ENCODE measurements at regions not wholly inside any gene's neighbourhood (a gene's known extent, or its start where the extent isn't known, plus 50 kb on each side); places are given as distances from the start of the nearest gene placed in this dataset.
A peak's percentile ranks its signal among the peaks of the same experiment; 100 is the strongest.
"Not testable (repeated sequence)": the region's sequence is repeated elsewhere in the genome, so short reads cannot be mapped to it uniquely, and the experiment has no call there.

- DNase-seq = no peak
Observed at GRCh38 chr10:106284802-106285587, 879.5 kb downstream of the SORCS1 start.

- DNase-seq = no peak
Observed at GRCh38 chr10:106280896-106281460, 883.5 kb downstream of the SORCS1 start.

DNA sequence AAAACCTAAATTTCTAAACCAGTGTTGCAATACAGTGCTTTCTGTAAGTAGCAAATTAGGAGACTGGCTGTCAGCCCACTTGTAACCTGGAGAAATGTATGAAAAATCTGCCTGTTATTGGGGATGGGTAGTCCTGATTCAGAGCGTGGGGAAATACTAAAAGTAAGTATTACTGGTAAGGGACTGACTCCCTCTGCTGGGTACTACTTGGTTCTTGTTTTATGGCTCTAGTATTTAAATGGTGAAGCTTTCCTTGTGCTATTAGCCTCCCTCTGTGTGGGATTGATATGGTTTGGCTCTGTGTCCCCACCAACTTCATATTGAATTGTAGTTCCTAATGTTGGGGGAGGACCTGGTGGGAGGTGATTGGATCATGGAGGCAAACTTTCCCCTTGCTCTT, 886.1 kb downstream of the SORCS1 start:
- DNase-seq = no peak

GRCh38 chr10:106271237-106271636, 893.3 kb downstream of the SORCS1 start:
- no peak for DNase-seq

DNA sequence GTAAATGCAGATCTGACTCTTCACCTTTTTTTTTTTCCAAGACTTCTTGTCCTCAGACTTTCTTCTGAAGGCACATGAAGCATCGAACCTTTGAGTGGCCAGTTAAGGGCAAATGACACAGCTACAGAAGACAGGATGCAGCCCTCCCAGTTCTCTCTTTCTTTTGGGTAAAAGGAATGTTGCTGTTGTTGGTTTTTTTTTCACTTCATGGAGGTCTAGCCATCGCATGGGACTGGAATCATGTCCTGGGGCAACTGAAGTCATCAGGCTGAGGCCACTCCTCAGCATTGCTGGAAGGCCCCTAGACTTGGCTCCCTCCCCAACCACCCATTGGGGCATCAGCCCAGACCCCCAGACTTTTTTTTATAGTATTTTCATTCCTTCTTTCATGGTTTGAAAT, 896.5 kb downstream of the SORCS1 start:
- no peak for DNase-seq

DNA sequence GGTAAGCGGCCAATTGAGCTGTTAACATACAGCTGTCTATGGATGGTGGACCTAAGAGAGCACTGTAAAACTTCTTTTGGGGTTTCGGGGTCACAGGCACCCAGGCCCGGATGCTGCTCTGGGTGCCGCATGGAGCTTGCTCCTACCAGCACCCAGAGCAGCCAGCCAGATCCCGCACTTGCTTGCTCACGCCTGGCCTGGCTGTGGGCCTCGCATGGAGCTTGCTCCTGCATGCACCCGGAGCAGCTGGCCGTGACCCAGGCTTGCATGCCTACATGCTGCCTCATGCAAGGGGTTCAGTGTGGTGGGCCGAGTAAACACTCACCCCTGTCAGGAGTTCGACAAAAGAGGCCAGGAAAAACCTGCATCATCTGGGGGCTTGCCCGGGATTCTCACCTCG, 896.9 kb downstream of the SORCS1 start:
- DNase-seq = no peak

DNA sequence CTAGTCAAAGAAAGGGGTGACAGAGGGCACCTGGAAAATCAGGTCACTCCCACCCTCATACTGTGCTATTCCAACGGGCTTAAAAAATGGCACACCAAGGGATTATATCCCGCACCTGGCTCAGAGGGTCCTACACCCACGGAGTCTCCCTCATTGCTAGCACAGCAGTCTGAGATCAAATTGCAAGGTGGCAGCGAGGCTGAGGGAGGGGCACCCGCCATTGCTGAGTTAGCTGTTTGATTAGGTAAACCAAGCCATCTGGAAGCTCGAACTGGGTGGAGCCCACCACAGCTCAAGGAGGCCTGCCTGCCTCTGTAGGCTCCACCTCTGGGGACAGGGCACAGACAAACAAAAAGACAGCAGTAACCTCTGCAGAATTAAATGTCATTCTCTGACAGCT, 907.1 kb downstream of the SORCS1 start:
- not testable (repeated sequence) for DNase-seq

GRCh38 chr10:106255111-106255678, 909.3 kb downstream of the SORCS1 start:
- DNase-seq = no peak

DNA sequence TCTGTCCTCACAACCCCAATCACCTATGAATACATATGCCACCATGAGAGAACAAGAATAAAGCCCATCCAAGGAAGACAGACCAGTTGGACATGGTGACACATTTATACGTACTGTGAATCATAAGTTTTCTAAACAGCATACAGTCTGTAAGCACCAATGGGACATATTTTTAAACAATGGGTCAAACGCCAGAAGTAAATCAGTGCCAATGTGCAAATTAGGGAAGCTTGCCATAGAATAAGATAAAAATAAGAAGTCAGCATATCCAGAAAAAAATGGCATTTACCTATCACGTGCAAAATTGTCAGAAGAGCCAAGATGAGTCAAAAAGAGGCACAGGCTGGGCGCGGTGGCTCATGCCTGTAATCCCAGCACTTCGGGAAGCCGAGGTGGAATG, 910.4 kb downstream of the SORCS1 start:
- no peak for DNase-seq

DNA sequence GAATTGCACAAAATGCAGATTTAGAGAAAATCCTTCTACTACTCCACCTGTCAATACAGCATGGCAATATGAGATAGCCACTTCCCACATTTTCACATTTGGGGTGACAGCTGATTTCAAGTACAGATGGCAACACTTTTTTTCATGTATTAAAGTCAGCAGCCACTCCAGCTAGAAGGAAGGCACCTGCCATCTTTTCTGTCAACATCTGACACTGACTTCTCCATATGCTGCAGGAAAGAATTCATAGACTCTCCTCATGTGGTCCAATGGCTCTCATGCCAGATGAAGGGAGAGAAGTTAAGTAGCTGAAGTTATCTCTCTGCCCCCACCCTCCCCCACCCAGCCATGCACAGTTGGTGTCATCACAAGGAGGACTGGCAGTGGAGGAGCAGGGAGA, 912.0 kb downstream of the SORCS1 start:
- DNase-seq = no peak

GRCh38 chr10:106251573-106251972, 912.9 kb downstream of the SORCS1 start:
- DNase-seq = no peak

GRCh38 chr10:106242301-106242700, 922.2 kb downstream of the SORCS1 start:
- no peak for DNase-seq

GRCh38 chr10:106226828-106227227, 937.7 kb downstream of the SORCS1 start:
- DNase-seq = no peak

- DNase-seq = no peak
Observed at GRCh38 chr10:106226142-106226541, 938.4 kb downstream of the SORCS1 start.

- DNase-seq = no peak
Observed at GRCh38 chr10:106224676-106225075, 939.8 kb downstream of the SORCS1 start.

DNA sequence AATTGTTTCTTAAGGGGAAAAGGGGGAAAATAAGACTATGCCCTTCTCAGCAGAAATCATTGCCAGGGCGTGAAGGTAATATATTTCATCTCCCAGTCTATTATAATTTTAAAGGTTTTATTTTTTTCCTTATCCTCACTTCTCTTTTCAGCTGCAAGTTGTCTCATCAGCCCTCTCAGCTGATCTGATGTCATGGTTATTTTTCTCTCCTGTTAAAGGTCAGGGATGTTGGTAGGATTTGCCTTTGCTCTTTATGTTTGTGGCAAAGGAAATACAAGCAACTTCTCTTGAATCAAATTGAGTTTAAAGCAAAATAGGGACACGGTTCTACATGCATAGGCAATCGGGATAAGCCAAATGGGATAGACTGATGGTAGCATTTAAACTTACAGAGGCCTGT, 946.9 kb downstream of the SORCS1 start:
- DNase-seq = no peak

DNA sequence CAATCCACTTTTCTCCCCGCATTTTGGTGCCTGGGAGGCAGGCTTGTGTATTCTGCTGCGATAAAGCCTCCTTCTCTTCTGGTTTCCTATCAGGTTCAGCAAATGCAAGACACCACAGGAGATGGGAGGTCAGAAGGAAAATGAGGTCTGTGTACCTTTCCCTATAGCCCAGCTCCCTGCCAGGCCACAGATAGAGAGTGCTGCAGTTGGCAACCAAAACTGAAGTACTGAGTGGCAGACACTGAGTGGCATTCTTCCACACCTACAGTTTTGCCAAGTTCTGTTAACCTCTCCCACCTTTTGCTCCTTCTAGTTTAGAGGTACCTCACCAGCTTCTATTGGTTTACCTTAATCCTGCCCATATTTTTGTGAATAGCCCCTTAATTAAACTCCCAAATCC, 948.4 kb downstream of the SORCS1 start:
- DNase-seq = no peak

DNA sequence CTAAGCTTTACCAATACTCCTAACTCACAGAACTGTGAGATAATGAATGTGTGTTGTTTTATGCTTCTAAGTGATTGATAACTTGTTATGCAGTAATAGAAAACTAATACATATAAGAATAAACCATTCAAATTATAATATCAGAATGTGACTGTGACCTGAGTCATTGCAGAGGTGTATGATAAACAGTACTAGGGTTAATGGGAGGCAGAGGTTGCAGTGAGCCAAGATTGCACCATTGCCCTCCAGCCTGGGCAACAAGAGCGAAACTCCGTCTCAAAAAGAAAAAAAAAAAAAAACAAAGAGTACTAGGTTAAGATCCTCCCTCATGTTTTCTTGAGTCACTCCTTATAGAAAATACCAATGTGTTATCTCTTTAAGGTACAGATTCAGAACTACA, 950.3 kb downstream of the SORCS1 start:
- no peak for DNase-seq

GRCh38 chr10:106213493-106213892, 951.0 kb downstream of the SORCS1 start:
- no peak for DNase-seq

DNA sequence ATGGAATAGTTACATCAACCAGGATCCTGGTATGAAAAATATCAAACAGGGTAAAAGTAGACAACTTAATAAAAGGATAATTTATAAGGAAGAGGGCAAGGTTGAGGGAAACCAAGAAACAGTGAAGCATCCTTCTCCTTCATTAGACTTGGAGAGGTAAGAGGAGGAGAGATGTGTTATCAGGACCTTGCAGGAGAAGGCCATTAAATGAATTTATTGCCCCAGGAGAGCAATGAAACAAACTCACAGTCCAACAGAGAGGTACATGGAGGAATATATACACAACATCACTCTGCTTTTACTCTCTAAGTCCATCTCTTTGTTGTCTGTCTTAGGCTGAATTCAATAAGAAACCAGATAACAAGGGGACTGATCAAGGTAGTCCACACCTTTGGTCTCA, 966.2 kb downstream of the SORCS1 start:
- DNase-seq = no peak

- DNase-seq = peak; percentile 1
Observed at GRCh38 chr10:106189292-106189691, 975.2 kb downstream of the SORCS1 start.

DNA sequence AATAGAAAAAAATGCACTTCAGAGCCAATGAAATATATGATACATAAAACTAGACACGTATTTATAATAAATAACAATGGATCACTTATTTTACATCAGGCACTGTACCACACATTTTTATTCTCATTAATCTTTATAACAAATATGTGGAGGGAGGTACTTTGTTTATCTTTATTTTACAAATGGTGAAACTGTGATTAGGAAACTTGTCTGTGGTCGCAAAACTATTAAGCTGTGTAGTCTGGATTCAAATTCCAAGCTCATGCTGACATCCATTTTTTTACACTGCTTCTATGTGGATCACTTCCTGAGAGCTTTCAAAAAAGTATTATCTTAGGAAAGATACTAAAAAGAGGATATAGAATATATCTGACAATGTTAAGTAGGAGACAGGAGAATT, 978.6 kb downstream of the SORCS1 start:
- DNase-seq = no peak

DNA sequence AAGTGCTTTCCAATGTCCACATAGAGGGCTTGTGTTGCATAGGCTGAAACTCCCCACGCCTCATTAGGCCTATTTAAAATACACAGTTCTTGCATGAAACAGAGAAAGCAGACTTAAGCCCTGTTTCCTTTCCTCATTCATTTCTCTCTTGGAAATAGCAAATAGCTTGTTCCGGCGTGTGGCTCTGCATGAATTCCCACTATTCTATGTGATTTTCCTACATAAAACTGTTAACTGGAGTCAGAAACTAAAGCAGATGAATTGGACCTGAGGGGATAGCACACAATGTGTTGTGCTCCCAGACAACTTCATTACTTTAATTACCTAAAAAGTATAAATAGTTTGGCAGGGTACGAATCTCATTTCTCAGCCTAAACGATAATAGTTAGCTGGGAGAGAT, 981.5 kb downstream of the SORCS1 start:
- no peak for DNase-seq

GRCh38 chr10:106182542-106182941, 982.0 kb downstream of the SORCS1 start:
- DNase-seq = no peak
